Gastroesophageal sphincter (tissue), 4 donors: ENCODE measurements at regions not wholly inside any gene's neighbourhood (a gene's known extent, or its start where the extent isn't known, plus 50 kb on each side); places are given as distances from the start of the nearest gene placed in this dataset.

Source experiments
- ATAC-seq: fragments of 150-250 bp; one replicate; pipeline ENCODE4 v1.9.1; 2016; ENCODE audit warnings: mild to moderate bottlenecking, moderate library complexity
- H3K27ac ChIP-seq, 4 donors: fragments of 200-600 bp; sonication (generic) in 3 of 4; 1 replicate in 3 of 4; 2 replicates in 1 of 4; pipeline ENCODE4 v1.5.1; 2016 to 2019
- H3K27me3 ChIP-seq: fragments of 200-600 bp; sonication (generic); one replicate; pipeline ENCODE4 v1.5.1; 2019
- H3K36me3 ChIP-seq, 2 donors: fragments of 200-600 bp; sonication (generic); one replicate each; pipeline ENCODE4 v1.5.1; 2019; ENCODE audit warnings: control low read depth in 1 of 2
- H3K4me1 ChIP-seq, 3 donors: fragments of 200-600 bp; sonication (generic); 1 replicate in 2 of 3; 2 replicates in 1 of 3; pipeline ENCODE4 v1.5.1; 2016 to 2019; ENCODE audit warnings: control low read depth in 2 of 3
- H3K4me3 ChIP-seq, 2 donors: fragments of 200-600 bp; sonication (generic); one replicate each; pipeline ENCODE4 v1.5.1; 2019; ENCODE audit warnings: mild to moderate bottlenecking in 1 of 2, moderate library complexity in 1 of 2
- H3K9me3 ChIP-seq, 3 donors: fragments of 200-600 bp; sonication (generic); one replicate each; pipeline ENCODE4 v1.5.1; 2017 to 2019; ENCODE audit warnings: control low read depth in 2 of 3
- EP300 ChIP-seq: sonication (generic); formaldehyde crosslinking; IDR thresholded peaks from one replicate; pipeline ENCODE4 v1.6.1; 2017; ENCODE audit warnings: antibody characterized with exemption, mild to moderate bottlenecking
- POLR2A ChIP-seq, 2 donors: fragments of 450-650 bp; IDR thresholded peaks; one replicate each; pipeline ENCODE4 v1.6.1; 2017; ENCODE audit warnings: antibody characterized with exemption in 2 of 2, mild to moderate bottlenecking in 2 of 2, moderate library complexity in 1 of 2
- POLR2AphosphoS5 ChIP-seq: sonication (generic); formaldehyde crosslinking; IDR thresholded peaks from one replicate; pipeline ENCODE4 v1.6.1; 2017; ENCODE audit warnings: antibody characterized with exemption
- WGBS, 2 donors: methylation state at CpG; one replicate each; pipeline ENCODE4 v1.1.5; 2018; ENCODE audit warnings: low coverage in 1 of 2; 5-methylcytosine and 5-hydroxymethylcytosine counted together
- TF ChIP-seq, protein P1 (sequence below), 4 experiments: fragments of 200-600 bp in 2 of 4; fragments of 450-650 bp in 2 of 4; sonication (generic) in 1 of 4; IDR thresholded peaks; one replicate each; pipeline ENCODE4 v1.5.1; 2017 to 2019; ENCODE audit warnings: antibody characterized with exemption in 4 of 4, mild to moderate bottlenecking in 2 of 4, moderate library complexity in 2 of 4

- 90 to 97% methylated on average over 6 to 7 of the region's 10 CpGs for WGBS, 2 donors
- TF ChIP-seq POLR2AphosphoS5 (no peak), POLR2A (IDR thresholded peaks at IDR 0.05) (no peak), EP300 (no peak)
- TF ChIP-seq, protein P1, sequence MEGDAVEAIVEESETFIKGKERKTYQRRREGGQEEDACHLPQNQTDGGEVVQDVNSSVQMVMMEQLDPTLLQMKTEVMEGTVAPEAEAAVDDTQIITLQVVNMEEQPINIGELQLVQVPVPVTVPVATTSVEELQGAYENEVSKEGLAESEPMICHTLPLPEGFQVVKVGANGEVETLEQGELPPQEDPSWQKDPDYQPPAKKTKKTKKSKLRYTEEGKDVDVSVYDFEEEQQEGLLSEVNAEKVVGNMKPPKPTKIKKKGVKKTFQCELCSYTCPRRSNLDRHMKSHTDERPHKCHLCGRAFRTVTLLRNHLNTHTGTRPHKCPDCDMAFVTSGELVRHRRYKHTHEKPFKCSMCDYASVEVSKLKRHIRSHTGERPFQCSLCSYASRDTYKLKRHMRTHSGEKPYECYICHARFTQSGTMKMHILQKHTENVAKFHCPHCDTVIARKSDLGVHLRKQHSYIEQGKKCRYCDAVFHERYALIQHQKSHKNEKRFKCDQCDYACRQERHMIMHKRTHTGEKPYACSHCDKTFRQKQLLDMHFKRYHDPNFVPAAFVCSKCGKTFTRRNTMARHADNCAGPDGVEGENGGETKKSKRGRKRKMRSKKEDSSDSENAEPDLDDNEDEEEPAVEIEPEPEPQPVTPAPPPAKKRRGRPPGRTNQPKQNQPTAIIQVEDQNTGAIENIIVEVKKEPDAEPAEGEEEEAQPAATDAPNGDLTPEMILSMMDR (IDR thresholded peaks at IDR 0.05): no peak
- H3K4me1 ChIP-seq: peaks cover 0 to 8% (median 0%) of the 10 kb centered on the region in 3 donors
Observed at GRCh38 chr16:85255777-85256176, 143.5 kb upstream of the CIBAR2 start.

GRCh38 chr16:85256190-85256739 lies 144.0 kb upstream of the CIBAR2 start:
- Histone ChIP-seq H3K27me3 (no peaks in the 10 kb centered on the region), H3K9me3 (no peaks in the 10 kb centered on the region), H3K27ac (no peak overlapping the region), H3K36me3 (no peaks in the 10 kb centered on the region), H3K4me3 (no peak overlapping the region), H3K4me1 (peaks cover 0 to 8% (median 0%) of the 10 kb centered on the region in 3 donors)
- WGBS, 2 donors: 89 to 91% methylated on average over 10 to 14 of the region's 18 CpGs
- TF ChIP-seq POLR2A (IDR thresholded peaks at IDR 0.05) (no peak), POLR2AphosphoS5 (no peak), EP300 (no peak)
- TF ChIP-seq, protein P1 (IDR thresholded peaks at IDR 0.05): no peak
- no peak for ATAC-seq

More at GRCh38 chr16:85255777-85256176, 143.5 kb upstream of the CIBAR2 start:
- no peak for ATAC-seq
- Histone ChIP-seq H3K36me3 (no peaks in the 10 kb centered on the region), H3K9me3 (no peaks in the 10 kb centered on the region), H3K4me3 (no peak overlapping the region), H3K27ac (no peak overlapping the region), H3K27me3 (no peaks in the 10 kb centered on the region)

- TF ChIP-seq POLR2AphosphoS5: no peak
- no peak for TF ChIP-seq POLR2A (IDR thresholded peaks at IDR 0.05)
- TF ChIP-seq, protein P1 (IDR thresholded peaks at IDR 0.05): no peak
- TF ChIP-seq EP300: no peak
- Histone ChIP-seq H3K27me3 (no peaks in the 10 kb centered on the region), H3K36me3 (no peaks in the 10 kb centered on the region), H3K4me1 (peaks cover 0 to 8% (median 0%) of the 10 kb centered on the region in 3 donors), H3K27ac (no peak overlapping the region), H3K9me3 (no peaks in the 10 kb centered on the region), H3K4me3 (no peak overlapping the region)
- ATAC-seq: no peak
- WGBS, 2 donors: 90 to 96% methylated on average over 8 of the region's 8 CpGs
Observed at GRCh38 chr16:85257483-85257882, 145.2 kb upstream of the CIBAR2 start.

GRCh38 chr16:85258166-85258565 lies 145.9 kb upstream of the CIBAR2 start:
- no peaks in the 10 kb centered on the region for H3K9me3 ChIP-seq
- peaks cover 0 to 5% (median 0%) of the 10 kb centered on the region in 3 donors for H3K4me1 ChIP-seq
- no peak overlapping the region for H3K27ac ChIP-seq
- no peak for ATAC-seq
- H3K27me3 ChIP-seq: no peaks in the 10 kb centered on the region
- H3K36me3 ChIP-seq: no peaks in the 10 kb centered on the region
- H3K4me3 ChIP-seq: no peak overlapping the region
- WGBS, 2 donors: 100% methylated on average over 2 of the region's 12 CpGs; no CpG with 5 or more reads in 1 of the 2 donors
- TF ChIP-seq, protein P1 (IDR thresholded peaks at IDR 0.05): no peak
- TF ChIP-seq EP300: no peak
- no peak for TF ChIP-seq POLR2AphosphoS5
- no peak for TF ChIP-seq POLR2A (IDR thresholded peaks at IDR 0.05)

- no peak overlapping the region for H3K27ac ChIP-seq
- no peak overlapping the region for H3K4me3 ChIP-seq
- no peaks in the 10 kb centered on the region for H3K36me3 ChIP-seq
- peaks cover 0 to under 1% (median 0%) of the 10 kb centered on the region in 3 donors for H3K4me1 ChIP-seq
- no peaks in the 10 kb centered on the region for H3K9me3 ChIP-seq
- no peaks in the 10 kb centered on the region for H3K27me3 ChIP-seq
- no CpG with 5 or more reads among the region's 18 CpGs for WGBS, 2 donors
- TF ChIP-seq POLR2AphosphoS5: no peak
- no peak for TF ChIP-seq POLR2A (IDR thresholded peaks at IDR 0.05)
- TF ChIP-seq EP300: no peak
- TF ChIP-seq, protein P1 (IDR thresholded peaks at IDR 0.05): no peak
- no peak for ATAC-seq
Observed at GRCh38 chr16:85258629-85259028, 146.4 kb upstream of the CIBAR2 start.
